Umbilical cord (tissue), 1 donor: ENCODE measurements at regions not wholly inside any gene's neighbourhood (a gene's known extent, or its start where the extent isn't known, plus 50 kb on each side); places are given as distances from the start of the nearest gene placed in this dataset.
A peak's percentile ranks its signal among the peaks of the same experiment; 100 is the strongest.

Source experiments
- DNase-seq: peaks from one replicate; pipeline ENCODE4 v3.0.0-alpha.2; 2015; ENCODE audit warnings: low spot score

DNA sequence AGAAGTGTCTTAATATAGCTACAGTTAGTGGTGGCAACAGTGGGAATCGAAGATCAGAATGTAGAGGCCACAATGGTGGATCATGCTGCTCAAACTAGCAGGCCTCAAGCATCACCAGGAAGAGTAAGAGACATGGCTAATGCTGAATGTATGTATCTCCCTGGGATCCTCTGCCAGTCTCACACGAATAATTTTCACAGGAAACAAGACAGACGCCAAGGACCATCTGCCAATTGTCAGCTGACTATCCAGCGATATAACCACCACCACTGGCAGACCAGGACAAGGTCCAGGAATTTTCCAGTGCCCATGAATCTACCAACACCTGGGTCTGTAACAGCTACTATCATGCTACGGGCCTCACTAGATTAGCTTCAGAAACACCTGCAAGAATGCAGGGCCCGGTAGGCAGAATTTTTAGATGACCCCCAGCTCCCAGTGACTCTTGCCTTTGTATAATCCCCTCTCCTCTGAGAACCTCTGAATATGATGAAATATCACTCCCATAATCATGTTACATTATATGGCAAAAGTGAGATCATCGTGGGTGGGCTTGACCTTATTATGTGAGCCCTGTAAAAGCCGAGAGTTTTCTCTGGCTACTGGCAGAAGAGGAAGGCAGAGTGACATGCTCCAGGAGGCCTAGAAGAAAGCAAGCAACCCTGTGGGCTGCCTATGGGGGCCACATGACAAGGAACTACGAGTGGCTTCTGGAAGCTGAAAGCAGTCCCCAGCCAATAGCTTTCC is 429.8 kb downstream of the BCOR start:
- DNase-seq = no peak

DNA sequence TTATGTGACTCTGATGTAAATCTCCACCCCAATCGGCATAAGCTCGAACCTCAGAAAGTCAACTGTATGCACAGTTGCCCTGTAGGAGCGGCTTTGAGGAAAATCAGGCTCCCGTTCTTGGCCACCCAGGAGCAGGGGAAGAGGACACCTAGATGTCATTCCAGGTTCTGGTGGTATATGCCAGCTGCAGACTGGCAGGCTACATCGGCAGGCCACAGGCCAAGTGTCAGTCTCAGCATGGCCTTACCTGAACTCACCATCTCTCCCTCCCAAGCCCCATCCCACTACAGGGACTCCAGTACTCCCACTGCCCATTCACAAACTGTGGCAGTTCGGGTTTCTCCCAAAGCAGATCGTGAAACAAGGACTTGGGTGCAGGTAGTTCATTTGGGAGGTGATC is 428.1 kb downstream of the BCOR start:
- no peak for DNase-seq

DNA sequence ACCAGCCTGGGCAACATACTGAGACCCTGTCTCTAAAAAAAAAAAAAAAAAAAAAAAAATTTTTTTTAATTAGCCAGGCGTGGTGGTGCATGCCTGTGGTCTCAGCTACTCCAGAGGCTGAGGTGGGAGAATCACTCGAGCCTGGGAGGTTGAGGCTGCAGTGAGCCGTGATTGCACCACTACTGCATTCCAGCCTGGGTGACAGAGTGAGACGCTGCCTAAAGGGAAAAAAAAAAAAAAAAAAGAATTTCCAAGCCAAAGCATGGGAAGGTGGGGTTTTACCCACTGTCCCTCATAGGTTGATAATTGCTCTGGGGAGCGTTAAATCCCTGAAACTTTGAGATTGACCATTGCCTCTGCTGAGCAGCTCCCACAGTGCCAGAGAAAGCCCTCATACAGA is 427.5 kb downstream of the BCOR start:
- no peak for DNase-seq

DNA sequence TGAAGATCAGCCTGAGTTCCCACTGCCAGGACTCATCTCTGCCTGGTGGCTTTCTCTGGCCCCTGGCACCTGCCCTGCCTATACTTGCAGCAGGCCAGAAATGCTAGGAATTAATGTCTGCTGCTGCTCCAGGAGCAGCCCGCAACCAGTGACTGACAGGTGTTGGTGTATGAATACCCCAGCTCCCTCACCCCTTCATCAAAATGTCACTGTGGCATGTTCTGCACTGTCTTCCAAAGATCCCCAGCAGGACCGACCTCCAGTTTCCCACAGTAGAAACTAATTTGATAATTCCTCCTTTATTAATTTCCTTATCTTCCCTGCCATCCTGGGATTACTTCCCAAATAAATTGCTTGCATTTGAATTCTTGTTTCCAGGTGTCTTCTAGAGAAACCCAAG is 425.4 kb downstream of the BCOR start:
- no peak for DNase-seq

DNA sequence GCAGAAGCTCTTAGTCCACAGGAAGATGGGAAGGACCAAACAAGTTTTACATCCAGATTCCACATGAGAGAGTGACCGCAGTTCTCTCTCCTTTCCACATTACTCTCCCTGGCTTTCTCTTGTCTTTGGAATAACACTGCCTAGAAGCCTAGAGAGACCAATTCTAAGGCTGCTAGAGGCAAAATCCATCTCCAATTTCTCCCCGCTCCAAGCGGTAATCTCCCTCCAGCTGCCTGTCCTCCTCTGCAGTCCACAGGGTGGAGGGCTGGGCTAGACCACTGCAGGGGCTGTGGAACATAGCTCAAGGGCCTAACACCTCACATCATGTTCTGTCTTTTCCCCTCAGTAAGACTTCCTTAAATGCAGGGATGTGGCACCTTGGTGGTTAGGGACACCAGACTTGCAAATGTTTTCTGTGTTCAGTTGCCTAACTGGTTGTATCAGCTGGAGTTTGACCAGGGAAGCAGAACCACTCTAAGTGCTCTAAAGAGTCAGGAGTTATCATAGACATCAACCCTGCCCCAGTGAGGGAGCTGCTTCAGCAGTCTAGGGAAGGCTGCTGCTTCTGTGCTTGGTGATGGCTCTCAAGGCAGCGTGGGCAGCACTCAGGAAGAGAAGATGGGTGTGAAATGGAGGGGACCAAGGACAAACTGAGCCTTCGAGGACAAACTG is 423.1 kb downstream of the BCOR start:
- DNase-seq = no peak

DNA sequence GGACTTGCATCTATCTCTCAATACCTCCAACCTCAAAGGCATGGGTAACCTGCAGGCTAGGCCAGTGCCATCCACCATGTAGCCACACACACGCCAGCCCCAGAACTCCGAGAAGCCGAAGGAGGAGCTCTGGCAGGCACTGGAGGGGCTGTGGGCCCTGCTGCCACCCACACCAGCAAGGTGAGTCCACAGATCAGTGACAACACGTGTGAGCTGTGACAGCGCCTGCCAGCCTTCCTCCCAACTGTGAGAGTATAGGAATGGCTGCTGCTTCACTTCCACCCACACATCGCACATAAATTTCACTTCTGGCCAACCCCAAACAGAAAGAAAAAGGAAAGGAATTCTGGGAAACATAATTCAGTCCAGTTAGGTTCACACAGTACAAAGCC is 422.6 kb downstream of the BCOR start:
- no peak for DNase-seq

DNA sequence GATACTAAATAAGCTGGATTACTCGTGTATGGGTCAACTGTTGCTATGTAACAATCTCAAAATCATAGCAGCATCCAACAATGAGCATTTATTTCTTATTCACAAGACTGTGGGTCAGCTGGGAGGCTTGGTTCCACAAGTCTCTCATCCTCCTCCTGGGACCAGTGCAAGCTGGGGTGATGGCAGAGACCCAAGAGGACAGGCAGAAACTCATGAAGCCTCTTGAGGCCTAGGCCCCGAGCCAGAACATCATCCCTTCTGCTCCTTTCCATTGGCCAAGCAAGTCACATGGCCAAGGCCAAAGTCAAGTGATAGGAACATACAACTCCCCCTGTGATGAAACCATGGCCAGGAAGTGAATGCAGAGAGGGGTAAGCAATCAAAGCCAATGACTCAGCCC is 422.1 kb downstream of the BCOR start:
- no peak for DNase-seq

DNA sequence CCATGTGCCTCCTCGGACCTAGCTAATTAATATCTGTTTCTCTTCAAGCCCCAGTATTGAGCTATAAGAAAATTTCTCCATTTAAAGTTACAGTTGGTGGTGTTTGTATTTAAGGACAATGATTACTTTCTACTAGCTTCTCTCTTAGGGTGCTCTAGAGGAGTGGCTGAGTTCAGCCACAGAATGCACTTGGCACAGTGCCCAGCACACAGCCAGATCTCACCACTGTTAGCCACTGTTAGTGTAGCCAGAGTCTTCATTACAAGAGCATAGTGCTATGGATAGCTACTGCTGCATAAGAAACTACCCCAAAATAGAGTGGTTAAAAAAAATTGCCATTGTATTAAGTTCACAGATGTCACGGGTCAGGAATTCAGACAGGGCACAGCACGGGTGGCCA is 421.3 kb downstream of the BCOR start:
- DNase-seq = no peak

DNA sequence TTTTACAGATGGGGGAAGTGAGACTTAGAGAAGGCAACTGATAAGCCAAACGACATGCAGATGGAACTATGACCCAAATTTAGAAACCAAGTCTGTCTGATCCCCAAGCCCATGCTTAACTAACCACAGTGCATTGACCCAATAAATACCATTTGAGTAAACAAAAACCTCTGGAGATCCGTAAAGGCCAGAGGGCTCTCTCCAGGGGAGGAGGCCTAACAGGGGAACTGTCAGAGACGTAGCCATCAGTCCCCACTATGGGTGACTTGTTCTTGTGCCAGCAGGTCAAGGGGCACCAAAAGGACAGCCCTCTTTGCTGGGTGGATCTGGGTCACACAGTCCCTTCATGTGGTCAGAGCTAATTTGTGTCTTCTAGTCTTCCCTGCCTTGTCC is 420.2 kb downstream of the BCOR start:
- DNase-seq = no peak

DNA sequence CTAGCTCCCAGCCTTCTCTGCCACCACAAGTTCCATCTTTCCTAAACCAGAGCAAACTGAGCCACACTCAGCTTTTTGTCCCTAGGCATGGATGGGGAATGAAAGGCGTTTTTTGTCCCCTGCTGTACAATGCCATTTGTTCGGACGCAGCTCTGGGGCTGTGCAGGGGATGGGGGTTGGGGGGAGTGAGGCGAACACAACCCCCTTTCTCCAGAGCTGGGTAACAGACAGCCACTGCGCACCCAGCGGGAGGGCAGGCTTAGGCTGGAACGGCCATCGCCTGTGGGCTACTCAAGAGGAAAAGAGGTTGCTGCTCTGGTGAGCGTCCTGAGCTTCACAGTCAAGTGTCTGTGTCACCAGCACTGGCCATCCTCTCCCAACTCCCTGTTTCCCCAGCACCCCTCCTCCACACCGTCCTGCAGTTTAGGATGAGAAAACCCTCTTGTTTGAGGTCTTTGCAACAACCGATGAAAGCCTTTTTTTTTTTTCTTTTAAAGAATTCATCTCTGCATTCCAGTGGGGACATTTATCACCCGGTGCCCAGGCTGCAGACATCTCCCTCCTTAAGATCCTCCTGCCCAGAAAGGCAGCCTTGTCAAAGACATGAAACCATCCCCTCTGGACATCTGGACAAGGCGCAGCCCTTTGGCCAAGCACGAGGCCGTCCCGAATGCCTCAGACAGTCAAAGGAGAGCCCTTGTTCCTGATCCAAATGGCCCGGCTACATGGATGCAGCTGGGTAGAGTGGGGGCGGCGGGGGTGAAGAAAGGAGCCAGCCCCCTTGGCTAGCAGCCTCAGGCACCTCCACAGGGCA is 419.6 kb downstream of the BCOR start:
- DNase-seq = no peak

DNA sequence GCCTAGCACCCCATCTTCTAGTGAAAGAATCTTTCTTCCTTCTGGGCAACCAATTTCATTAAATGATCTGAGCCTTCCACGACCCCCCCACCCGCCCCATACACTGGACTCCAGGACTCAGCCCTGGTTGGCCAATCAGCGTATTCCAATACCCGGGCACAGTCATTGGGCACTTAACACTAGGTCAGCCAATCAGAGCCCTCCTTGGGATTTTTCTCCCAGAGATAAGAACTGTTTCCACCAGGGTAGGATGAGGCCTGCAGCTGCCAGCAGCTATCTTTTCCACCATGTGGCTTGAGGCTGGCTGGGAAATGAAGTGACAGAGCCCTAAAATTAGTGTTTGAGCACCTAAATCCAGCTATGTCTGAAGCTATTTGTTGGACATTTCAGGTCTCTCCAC is 418.8 kb downstream of the BCOR start:
- no peak for DNase-seq

DNA sequence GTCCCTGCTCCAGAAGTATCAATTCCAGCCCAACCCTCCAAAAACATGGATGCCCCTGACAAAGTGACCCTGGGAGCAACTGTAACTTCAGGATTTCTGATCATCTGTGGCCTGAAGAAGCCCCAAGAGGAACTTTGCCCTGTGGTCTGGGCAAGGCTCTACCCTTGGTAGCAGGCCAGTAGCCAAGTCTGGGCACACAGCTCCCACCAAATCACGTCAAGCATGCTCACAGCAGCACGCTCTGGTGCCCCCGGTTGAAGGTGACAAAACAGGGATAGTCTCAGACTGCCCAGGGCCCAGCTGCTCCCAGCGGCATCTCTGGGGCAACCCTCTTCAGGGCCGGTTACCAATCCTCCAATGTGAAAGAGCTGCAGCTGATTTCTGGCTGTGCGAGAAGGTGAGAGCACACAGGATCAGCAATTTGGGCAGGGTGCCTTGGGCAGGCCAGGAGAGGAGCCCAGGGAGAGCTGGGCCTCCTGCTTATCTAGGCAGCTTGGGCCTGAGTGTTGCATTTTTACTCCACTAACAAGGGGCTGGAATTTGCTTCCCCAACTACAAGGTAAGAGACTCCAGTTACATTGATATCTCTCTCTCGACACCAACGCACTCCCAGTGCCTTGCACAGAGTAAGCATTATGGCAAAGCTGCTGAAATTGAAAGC is 418.1 kb downstream of the BCOR start:
- DNase-seq = no peak

DNA sequence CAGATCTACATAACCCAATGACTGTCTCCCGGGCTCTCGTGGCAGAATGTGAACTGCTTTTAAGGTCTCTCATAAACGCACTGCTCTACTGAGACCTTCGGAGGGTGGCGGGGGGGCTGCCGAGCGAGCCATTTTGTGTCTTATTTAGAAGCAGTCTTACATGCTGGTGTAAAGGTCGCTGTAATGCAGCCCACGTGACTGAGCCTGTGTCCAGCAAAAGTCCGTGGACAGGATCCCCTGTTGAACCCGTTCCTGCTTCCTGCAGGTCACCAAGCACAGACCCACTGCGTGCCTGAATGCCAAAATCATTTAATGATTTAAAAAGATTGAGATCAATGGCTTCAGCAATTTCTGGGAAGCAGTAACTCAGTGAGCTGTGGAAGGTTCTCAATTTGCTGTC is 415.9 kb downstream of the BCOR start:
- no peak for DNase-seq

DNA sequence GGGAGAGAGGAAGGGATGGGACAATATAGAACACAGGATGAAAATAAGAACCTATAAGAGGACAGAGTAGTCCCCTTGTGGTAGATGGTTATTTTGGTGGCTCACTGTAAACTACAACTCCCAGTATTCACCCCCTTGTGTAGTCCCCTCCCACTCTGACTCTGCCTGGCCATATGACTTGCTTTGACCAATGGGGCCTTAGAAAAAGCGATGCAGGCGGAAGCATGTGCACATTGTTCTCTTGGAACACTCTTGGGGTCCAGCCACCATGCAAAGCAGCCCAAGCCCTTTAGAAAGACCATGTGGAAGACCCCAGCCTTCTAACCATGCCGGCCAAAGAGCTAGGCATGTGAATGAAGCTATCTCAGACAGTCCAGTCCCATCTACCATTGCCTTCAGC is 415.0 kb downstream of the BCOR start:
- DNase-seq = no peak

DNA sequence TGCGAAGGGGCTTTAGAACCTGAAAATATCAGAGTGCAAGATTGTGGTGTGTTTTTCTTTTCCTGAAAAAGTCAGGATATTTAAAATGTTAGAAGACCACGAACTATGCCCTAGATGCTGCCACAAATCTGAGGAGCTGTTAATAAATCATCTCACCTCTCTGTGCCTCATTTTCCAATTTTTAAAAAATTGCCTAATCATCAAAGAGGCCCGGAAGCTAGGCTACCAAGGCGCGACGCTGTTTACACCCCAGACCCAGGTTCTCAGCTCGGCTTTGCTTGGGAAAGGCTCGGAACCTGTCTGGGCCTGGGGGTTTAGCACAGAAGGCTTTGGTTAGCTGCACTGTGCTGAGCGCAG is 409.6 kb downstream of the BCOR start:
- no peak for DNase-seq

DNA sequence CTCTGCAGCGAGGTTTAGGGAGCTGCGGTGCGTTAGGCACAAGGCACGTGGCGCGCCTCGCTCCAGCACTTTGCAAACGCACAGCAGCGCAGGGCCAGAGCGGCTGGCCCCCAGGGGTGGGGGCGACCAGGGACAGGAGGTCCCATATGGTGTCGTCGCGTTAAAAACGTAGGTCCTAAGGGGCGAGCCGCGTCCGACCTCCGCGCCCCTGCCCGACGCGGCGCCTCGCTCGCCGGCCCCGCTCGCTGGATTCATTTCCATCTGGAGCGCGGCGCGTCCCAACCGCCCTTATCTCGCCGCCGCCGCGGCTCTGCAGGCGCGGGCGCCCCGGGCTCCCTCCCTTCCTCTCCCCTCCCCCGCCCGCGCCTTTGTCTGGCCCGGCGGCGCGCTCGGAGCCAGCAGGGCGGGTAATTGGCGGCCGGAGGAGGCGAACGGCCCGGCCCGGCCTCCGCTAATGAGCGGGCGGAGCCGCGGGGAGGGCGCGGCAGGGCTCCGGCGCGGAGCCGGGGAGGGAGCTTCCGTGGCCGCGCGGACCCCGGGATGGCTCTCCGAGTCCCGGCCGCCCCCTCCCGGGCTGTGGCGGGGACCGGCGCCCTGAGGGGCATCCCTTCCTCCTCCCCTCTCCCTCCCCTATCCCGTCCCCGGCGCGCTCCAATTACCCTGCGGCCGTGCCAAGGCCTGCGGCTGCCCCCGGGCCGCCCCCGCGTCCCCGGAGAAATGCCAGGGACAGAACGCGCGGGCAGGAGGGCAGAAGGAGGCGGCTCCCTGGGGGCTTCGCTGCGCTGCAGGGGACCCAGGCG is 409.0 kb downstream of the BCOR start:
- peak; percentile 73 for DNase-seq

DNA sequence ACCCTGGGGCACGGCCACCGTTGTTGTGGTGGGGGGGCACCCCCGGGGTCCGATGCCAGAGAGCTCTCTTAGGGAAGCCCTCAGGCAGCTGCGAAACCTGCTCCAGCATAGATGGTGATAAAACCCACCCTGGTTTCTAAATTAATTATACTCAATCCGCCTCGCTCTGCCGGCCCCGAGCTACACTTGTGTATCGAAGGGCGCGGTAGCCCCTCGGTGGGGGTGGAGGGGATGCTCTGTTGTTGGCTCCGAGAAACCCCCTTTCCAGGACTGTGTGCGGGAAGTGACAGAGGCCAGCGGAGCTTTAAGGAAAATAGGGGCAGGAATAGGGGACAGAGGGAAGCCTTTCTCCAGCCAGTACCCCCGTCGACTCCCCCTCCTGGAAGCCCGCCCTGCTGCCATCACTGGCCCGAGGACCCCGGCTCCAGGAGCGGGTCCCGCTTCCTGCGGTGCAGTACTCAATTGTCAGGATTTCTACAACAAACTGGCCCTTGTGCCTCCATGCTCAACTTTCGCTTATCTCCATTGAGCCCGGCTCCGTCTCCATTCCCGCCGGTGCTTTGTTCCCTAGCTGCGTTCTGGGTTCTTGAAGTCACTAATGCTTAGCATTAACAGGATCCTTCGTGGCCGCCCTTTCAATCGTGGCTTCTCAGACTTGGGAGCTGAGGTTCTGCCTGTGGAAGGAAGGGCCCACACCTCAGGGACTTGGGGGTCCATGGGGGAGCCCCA is 408.2 kb downstream of the BCOR start:
- DNase-seq = no peak

DNA sequence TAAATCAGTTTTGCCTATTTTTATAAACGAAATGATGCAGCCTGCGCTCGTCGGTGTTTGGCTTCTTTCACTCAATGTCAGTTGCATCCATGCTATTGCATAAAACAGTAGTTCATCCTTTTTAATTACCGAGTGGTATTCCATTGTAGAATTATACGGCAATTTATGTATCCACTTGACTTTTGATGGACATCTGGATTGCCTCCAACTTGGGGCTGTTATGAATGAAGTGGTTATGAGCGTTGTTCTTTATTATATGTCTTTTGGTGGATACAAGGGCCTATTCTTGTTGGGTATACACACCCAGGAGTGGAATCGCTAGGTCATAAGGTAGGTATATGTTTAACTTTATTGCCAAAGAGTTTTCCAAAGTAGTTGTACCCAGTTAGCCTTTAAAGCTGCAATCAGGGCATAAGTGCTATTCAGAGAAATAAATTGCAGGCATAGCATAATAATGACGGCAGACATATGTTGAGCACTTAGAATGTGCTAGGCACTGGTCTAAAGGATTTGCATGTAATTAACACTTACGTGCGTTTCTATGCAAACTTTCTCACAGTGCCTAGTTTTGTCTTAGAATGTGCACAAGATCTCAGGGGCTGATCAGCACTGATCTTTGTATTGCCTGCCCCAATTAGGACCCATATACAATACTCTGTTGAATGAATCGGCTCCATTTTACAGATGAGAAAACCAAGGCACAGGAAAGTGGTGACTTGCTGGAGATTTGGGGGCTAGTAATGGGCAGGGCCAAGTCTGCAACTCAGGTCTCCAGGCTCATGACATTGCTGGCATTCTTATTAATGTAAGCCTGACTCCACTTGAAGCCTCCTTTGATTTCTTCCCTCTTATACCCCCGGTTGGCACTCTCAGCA is 407.0 kb downstream of the BCOR start:
- no peak for DNase-seq

DNA sequence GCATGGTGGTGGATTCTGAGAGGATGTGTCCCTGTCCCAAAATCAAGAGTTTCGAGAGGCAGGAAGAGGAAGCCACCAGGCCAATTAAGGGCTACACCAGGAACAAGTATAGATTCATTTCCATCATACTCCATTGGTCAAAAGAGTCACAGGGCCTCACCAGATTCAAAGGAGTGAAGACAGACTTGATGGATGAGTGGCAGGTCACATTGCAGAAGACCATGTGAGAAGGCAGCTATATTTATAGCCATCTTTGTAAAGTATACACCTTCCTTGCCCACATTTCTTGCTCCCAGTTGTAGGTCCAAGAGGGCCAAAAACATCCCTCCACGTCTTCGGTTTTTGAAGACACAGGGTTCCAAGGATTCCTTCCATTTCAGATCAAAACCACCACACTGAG is 406.0 kb downstream of the BCOR start:
- no peak for DNase-seq

DNA sequence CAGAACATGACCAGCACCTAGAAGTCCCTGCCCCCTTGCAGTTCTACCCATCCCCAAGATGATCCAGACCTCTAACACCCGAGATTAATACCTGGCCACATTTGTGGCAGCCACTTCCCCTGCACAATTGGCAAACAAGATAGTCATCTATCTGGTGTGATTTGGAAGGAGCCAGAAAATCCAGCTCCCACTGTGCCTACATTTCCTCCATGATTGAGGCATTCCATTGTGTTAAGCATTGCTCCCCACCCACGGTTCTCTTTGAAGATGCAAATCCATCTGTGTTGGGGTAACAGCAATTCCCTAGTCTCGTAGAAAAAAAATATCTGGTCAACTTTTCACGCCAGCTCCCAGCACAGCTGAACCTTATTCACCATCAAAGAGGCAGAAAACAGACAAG is 405.0 kb downstream of the BCOR start:
- no peak for DNase-seq
